ENCODE measurements at regions not wholly inside any gene's neighbourhood (a gene's known extent, or its start where the extent isn't known, plus 50 kb on each side); places are given as distances from the start of the nearest gene placed in this dataset.
A peak's percentile ranks its signal among the peaks of the same experiment; 100 is the strongest.
"Not testable (repeated sequence)": the region's sequence is repeated elsewhere in the genome, so short reads cannot be mapped to it uniquely, and the experiment has no call there.

DNA sequence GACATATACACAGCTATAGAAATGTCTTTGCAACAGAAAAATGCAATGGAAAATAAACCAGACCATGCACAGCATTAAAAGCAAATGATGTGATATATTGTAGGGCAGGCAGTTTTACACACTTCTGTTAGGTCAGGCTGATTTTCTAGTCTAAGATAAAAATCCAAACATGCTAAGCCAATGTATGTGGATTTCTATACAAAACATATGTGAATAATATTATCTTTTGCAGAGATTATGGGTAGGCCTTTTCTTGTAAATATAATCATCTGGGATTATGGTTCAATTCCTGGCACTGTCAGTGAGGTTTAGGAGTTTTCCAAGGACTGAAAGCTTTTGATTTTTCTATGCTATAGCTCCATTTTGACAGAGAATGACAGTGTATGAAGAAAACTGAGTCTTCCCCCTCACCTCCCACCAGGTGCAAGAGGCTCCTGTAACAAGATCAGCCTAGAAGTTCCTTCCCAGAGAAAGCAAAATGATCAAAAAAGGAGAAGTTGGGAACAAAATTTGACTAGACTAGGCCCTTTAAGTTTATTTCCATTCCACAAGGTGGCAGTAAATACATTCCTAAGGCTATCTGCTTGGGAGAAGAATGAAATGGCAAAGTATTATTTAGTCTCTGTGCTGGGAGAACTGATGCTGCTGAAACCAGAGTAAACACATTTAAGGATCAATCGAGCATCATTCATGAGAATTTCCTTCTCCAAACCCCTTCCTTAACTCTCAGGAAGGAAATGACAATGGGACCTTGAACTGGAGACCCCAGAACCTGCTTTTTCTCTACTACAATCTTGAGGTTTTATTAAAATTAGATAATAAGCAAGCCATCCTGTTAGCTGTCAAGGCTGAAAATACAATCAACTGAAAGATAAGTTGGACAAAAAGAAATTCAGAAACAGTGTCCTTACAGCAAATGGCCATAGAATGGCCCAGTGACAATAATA lies 133.0 kb upstream of the TUT7 start:
- no peaks in the 10 kb centered on the region for H3K9me3 ChIP-seq (ENCODE audit: severe bottlenecking)
- DNase-seq (ENCODE audit: low spot score), result no peak
- no peak overlapping the region for H3K4me3 ChIP-seq (ENCODE audit: severe bottlenecking)
- H3K36me3 ChIP-seq (ENCODE audit: low read depth), result no peaks in the 10 kb centered on the region
- no peak overlapping the region for H3K27ac ChIP-seq (ENCODE audit: poor library complexity, severe bottlenecking)
- ATAC-seq (ENCODE audit: low read depth), result peak; percentile 66; the same call in 2 of the 3 replicates
- H3K27me3 ChIP-seq (ENCODE audit: insufficient read depth, poor library complexity, severe bottlenecking), result no peaks in the 10 kb centered on the region
- no peaks in the 10 kb centered on the region for H3K4me1 ChIP-seq (ENCODE audit: insufficient read depth, poor library complexity, severe bottlenecking)
- TF ChIP-seq, protein P1, sequence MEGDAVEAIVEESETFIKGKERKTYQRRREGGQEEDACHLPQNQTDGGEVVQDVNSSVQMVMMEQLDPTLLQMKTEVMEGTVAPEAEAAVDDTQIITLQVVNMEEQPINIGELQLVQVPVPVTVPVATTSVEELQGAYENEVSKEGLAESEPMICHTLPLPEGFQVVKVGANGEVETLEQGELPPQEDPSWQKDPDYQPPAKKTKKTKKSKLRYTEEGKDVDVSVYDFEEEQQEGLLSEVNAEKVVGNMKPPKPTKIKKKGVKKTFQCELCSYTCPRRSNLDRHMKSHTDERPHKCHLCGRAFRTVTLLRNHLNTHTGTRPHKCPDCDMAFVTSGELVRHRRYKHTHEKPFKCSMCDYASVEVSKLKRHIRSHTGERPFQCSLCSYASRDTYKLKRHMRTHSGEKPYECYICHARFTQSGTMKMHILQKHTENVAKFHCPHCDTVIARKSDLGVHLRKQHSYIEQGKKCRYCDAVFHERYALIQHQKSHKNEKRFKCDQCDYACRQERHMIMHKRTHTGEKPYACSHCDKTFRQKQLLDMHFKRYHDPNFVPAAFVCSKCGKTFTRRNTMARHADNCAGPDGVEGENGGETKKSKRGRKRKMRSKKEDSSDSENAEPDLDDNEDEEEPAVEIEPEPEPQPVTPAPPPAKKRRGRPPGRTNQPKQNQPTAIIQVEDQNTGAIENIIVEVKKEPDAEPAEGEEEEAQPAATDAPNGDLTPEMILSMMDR (IDR thresholded peaks at IDR 0.05; ENCODE audit: poor library complexity, severe bottlenecking), result peak; percentile 80

DNA sequence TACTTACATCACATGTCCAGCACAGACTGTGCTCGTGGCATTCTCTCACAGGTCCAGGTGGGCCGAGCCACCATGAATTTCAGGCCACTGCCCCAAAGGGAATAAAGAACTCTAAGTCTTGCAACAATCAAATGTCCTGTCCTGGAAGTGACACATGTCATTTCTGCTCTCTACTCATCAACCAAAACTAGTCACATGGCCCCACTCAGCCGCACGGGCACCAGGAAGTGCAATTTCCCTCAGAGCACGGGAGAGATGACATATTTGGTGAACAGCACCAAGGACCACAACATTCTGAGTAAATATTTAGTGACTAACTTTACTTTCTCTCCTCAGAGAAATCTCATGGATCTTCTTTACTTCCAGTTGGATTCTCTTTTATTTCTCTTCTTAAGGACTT lies 131.1 kb upstream of the TUT7 start:
- Histone ChIP-seq H3K9me3 (ENCODE audit: severe bottlenecking) (peaks cover 1% of the 10 kb centered on the region), H3K36me3 (ENCODE audit: low read depth) (no peaks in the 10 kb centered on the region), H3K4me1 (ENCODE audit: insufficient read depth, poor library complexity, severe bottlenecking) (no peaks in the 10 kb centered on the region), H3K27ac (ENCODE audit: poor library complexity, severe bottlenecking) (no peak overlapping the region), H3K27me3 (ENCODE audit: insufficient read depth, poor library complexity, severe bottlenecking) (no peaks in the 10 kb centered on the region), H3K4me3 (ENCODE audit: severe bottlenecking) (no peak overlapping the region)
- TF ChIP-seq, protein P1 (IDR thresholded peaks at IDR 0.05; ENCODE audit: poor library complexity, severe bottlenecking), result no peak
- DNase-seq (ENCODE audit: low spot score), result no peak
- no peak for ATAC-seq (ENCODE audit: low read depth)

DNA sequence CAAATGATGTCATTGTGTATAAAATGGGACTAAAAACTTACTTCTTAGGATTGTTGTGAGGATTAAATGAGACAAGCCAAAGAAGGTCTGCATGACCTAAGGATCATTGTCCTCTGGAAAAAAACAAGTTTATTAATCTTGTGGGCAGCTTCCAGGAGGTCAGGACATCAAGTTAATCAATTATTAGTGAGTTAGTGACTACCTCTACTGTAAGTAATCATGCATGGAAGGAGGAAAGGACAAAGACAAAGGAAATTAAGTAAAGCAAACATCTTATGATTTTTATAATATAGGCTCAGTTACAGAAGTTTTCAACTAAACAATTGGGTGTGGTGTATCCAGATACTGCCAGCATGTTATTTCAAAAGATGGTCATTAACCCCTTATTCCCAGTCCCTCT lies 129.3 kb upstream of the TUT7 start:
- H3K27ac ChIP-seq (ENCODE audit: poor library complexity, severe bottlenecking), result no peak overlapping the region
- TF ChIP-seq, protein P1 (IDR thresholded peaks at IDR 0.05; ENCODE audit: poor library complexity, severe bottlenecking), result no peak

DNA sequence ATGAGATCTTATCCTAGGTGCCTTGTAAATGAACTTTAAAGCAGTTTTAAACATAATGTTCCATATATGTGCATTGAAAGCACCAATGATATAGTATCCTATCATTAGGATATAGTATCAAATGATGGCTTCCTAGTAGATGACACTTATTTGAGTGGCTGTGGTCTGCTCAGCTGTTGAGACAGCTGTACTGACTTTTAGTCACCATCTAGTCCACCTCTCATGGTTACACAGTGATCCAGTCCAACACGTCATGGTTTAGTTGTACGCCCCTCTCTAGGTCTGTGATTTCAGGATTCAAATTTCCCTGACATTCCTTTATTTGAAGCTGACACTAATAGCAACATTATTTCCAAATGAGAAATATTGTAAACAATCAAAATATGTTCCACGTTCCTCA lies 127.3 kb upstream of the TUT7 start:
- ATAC-seq (ENCODE audit: low read depth) (no peak), DNase-seq (ENCODE audit: low spot score) (no peak)
- Histone ChIP-seq H3K27ac (ENCODE audit: poor library complexity, severe bottlenecking) (no peak overlapping the region), H3K9me3 (ENCODE audit: severe bottlenecking) (peaks cover 1% of the 10 kb centered on the region), H3K36me3 (ENCODE audit: low read depth) (no peaks in the 10 kb centered on the region), H3K4me3 (ENCODE audit: severe bottlenecking) (no peak overlapping the region), H3K27me3 (ENCODE audit: insufficient read depth, poor library complexity, severe bottlenecking) (no peaks in the 10 kb centered on the region), H3K4me1 (ENCODE audit: insufficient read depth, poor library complexity, severe bottlenecking) (no peaks in the 10 kb centered on the region)
- TF ChIP-seq, protein P1 (IDR thresholded peaks at IDR 0.05; ENCODE audit: poor library complexity, severe bottlenecking), result no peak

More for the DNA sequence above, 129.3 kb upstream of the TUT7 start:
- Histone ChIP-seq H3K9me3 (ENCODE audit: severe bottlenecking) (peaks cover 1% of the 10 kb centered on the region), H3K27me3 (ENCODE audit: insufficient read depth, poor library complexity, severe bottlenecking) (no peaks in the 10 kb centered on the region), H3K4me1 (ENCODE audit: insufficient read depth, poor library complexity, severe bottlenecking) (no peaks in the 10 kb centered on the region), H3K4me3 (ENCODE audit: severe bottlenecking) (no peak overlapping the region), H3K36me3 (ENCODE audit: low read depth) (no peaks in the 10 kb centered on the region)
- ATAC-seq (ENCODE audit: low read depth), result no peak
- no peak for DNase-seq (ENCODE audit: low spot score)

DNA sequence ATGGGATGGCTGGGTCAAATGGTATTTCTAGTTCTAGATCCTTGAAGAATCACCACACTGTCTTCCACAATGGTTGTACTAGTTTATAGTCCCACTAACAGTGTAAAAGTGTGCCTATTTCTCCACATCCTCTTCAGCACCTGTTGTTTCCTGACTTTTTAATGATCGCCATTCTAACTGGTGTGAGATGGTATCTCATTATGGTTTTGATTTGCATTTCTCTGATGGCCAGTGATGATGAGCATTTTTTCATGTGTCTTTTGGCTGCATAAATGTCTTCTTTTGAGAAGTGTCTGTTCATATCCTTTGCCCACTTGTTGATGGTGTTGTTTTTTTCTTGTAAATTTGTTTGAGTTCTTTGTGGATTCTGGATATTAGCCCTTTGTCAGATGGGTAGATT lies 121.0 kb upstream of the TUT7 start:
- not testable (repeated sequence) for H3K27me3 ChIP-seq (ENCODE audit: insufficient read depth, poor library complexity, severe bottlenecking); H3K9me3 ChIP-seq (ENCODE audit: severe bottlenecking); H3K4me1 ChIP-seq (ENCODE audit: insufficient read depth, poor library complexity, severe bottlenecking); H3K27ac ChIP-seq (ENCODE audit: poor library complexity, severe bottlenecking); H3K4me3 ChIP-seq (ENCODE audit: severe bottlenecking); H3K36me3 ChIP-seq (ENCODE audit: low read depth); DNase-seq (ENCODE audit: low spot score); ATAC-seq (ENCODE audit: low read depth)
